ENCODE measurements at regions not wholly inside any gene's neighbourhood (a gene's known extent, or its start where the extent isn't known, plus 50 kb on each side); places are given as distances from the start of the nearest gene placed in this dataset.
"Not testable (repeated sequence)": the region's sequence is repeated elsewhere in the genome, so short reads cannot be mapped to it uniquely, and the experiment has no call there.

- DNase-seq: no peak
Observed at GRCh38 chr2:216960671-216961268, 100.9 kb upstream of the TNP1 start.

- no peak for DNase-seq
Observed at GRCh38 chr2:216959433-216959832, 99.6 kb upstream of the TNP1 start.

- no peak for DNase-seq
Observed at GRCh38 chr2:216956820-216957493, 97.1 kb upstream of the TNP1 start.

DNA sequence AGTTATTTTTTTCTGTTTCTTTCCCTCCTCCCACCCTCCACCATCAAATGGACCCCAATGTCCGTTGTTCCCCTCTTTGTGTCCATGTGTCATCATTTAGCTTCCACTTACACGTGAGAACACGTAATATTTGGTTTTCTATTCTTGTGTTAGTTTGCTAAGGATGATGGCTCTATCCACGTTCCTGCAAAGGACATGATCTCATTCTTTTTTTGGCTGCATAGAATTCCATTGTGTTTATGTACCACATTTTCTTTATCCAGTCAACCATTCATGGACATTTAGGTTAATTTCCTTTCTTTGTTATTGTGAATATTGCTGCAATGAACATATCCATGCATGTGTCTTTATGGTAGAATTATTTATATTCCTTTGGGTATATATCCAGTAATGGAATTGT is 91.3 kb upstream of the TNP1 start:
- DNase-seq: no peak

- DNase-seq: no peak
Observed at GRCh38 chr2:216950547-216950946, 90.7 kb upstream of the TNP1 start.

DNA sequence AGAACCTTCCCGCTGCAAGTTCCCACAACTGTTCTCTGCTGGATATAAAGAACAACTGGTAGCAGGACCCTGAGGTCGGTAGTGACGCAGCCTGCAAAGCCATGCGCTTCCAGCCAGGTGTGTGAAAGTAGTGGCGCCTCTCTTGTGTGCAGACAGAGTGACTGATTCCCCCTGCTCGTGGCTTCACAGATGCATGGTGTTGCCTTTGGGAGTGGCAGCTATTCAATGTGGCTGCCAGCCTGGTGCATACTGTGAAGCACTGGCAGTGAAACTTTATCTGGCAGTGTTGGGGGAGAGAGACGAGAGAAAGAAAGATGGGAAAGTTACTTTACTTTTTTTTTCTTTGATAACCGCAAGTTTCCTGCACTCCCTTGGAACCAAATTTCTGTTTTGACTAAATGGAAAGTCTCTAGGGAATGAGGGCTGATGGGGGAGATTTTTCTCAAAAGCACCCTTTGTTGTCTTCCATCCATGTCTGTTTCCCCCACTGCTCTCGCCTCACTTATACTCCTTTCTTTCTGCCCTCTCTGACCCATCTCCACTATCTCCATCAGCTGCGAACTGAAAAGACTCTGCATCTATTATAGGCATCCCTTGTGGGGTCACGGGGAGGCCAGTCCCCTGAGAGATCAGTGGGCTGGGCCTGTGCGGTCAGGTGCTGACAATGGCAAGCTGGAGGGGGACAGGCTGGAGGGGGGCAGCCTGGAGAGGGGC is 90.0 kb upstream of the TNP1 start:
- DNase-seq: no peak

GRCh38 chr2:216947055-216947454 is 87.2 kb upstream of the TNP1 start:
- no peak for DNase-seq

DNA sequence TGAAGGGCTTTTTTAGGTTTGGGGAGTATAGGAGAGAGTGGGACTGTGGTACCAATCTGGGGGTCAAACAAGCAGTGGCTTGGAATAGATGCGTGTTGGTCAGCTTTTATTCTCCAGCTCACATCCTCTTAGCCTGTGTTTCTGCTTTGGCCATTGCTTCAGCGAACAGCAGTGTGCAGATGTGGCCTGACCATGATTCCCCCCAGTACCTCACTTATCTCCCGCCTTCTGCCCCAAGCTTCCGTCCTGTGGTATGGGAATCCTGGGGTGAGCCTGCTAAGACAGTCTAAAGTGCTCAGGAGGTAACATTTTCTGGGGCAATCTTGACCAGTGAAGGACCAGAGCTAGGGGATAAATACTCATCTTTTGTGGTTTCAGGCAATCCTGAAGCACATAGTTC is 84.9 kb upstream of the TNP1 start:
- DNase-seq: no peak

DNA sequence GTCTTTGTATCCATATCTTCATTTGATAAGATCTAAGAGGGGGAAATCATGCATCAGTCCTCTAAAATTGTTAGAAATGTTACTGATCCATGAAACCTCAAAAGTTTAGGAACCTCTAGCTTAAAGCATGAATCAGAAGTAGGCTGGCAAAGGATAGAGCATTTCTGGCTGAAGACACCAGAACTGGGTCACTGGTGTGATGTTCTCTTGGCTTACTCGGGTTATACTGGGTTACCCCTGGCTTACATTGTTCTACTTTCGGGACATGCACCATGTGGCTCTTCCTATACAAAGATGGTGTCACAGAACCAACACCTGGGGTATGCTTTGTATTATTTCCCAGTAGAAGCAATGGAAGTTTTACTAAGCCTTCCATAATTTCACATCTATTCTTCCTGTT is 83.2 kb upstream of the TNP1 start:
- no peak for DNase-seq

DNA sequence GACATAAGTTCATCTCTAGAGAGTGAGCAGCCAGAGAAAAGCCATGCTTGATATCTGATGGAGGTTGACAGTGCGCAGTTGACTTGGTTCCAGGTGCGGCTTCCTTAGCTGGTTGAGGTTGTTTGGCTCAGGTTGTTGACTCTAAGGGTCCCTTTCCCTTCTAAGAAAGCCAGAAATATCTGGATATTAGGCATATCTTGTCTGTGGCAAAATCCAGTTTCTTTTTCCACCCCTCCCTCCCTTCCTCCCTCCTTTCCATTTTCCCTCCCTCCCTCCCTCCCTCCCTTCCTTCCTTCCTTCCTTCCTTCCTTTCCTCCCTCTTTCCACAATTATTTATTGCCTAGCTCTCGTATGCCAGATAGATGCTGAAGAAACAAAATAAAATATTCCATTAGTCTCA is 82.6 kb upstream of the TNP1 start:
- no peak for DNase-seq

GRCh38 chr2:216942016-216942415 is 82.2 kb upstream of the TNP1 start:
- DNase-seq: no peak

GRCh38 chr2:216936954-216937357 is 77.1 kb upstream of the TNP1 start:
- peak in 1 of 3 donors; percentile 6 for DNase-seq

DNA sequence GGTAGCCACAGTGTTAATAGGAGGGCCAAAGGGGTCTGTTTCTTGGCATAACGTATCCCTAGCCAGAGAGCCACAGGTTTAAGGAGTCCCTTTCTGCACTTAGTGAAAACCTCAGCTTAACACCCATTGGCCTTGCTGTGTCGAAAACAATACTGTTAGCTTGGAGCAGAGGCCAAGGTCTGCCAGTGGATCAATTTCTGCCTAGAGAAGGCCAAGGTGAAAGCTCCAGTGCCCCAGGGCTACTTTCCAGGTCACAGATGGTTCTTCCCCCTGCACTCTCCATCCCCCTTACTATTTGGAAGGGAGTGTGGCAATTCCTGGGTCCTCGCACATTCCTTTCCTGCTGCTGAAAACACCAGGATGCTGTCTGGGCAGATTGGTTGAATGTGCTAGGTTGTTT is 74.8 kb upstream of the TNP1 start:
- DNase-seq: no peak

DNA sequence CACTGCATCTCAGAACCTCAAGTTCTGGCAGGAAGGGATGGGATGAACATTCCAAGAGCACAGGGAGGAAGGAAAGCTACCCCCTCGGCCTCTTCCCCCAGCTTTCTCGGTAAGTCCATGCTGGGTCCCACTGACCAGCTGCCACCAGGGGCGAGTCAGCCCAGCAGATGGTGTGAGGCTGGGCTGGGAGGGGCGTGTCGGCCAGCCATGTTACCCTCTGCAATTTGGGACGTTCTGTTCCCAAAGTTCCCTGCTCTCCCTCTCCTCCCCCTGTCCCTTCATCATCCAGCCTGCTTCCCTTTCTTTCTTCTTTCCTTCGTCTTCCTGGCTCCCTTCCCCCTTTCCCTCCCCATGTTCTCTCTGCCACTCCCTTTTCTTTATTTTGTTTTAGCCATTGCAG is 74.3 kb upstream of the TNP1 start:
- DNase-seq: no peak

DNA sequence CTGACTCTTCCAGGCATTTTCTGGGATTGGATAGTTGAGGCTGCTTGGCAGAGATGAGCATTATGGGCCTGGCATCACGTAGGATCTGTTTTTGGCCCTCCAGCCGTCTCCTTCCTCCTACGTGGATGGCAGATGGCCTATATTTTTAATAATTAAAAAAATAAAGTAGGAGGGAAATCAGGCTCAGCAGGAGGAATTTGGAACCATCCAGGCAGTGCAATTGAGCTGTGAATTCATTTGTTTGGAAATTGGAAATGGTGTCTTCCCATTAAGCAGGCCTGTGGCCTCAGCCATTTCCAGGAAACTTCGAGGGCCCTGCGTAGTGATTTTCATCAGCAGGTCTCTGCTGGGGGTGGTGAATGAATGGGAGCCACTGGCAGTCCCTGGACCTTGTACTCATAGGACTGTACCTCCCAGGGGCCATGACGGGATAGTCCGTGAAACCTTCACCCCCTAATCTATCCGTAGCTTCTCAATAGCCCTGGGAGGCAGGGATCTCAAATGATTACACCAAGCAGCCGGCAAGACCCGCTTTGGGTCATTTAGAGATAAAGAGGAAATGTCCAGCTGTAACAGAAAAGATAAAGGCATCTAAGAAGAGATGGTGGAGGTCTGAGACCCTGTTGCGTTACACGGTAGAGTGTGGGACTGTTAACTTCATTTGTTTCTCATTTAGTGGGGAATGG is 73.1 kb upstream of the TNP1 start:
- no peak for DNase-seq

DNA sequence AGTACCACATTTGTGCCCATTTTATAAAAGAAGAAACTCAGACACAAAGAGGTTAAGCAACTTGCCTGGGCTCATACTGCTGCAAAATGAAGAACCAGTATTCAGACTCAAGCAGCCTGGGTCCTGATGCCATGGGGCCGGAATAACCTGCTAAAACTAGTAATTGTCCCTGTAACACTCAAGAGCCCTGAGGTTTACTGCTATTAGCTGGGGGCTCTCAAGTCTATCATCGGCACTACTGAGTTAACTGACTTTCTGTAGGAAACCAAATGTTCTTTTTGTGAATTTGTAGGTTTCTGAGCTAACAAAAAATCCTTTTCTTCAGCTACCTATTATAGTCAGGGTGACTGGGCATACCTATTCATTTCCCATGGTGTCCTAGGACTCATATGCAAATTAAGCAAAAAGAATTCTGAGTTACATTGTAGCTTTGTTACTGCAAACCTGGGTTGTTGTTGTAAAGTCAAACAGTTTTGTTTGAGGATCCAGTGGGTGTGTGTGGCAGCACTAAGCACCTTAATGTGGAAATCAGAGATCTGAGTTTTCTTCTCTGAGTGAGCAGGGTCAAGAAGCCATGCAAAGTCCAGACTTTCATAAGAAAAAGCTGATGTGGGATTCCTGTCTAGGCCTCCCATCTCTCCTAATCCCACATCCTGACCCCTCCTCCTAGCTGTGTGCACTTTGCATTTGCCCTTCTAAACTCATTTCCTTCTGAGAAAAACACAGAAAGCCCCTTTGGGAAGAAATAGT is 72.4 kb upstream of the TNP1 start:
- DNase-seq: no peak

DNA sequence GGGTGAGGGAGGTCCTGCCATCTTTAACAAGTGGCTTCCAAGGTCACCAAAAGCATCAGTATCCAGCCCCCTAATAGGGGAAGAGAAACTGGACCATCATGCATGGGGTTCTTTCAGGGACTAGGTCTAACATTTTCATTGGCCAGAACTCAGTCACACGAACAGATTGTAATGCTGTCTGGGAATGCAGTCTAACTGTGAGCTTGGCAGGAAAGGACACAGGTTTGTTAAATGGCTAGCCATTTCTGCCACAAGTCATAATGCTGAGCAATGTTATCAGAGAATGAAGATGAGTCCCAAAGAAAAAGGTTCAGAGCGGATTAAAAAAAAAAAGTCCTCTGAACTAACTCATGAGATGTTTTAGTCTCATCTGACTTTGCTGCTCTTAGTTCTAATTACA is 70.9 kb upstream of the TNP1 start:
- DNase-seq: no peak

- not testable (repeated sequence) for DNase-seq
Observed at GRCh38 chr2:216929338-216929737, 69.5 kb upstream of the TNP1 start.

DNA sequence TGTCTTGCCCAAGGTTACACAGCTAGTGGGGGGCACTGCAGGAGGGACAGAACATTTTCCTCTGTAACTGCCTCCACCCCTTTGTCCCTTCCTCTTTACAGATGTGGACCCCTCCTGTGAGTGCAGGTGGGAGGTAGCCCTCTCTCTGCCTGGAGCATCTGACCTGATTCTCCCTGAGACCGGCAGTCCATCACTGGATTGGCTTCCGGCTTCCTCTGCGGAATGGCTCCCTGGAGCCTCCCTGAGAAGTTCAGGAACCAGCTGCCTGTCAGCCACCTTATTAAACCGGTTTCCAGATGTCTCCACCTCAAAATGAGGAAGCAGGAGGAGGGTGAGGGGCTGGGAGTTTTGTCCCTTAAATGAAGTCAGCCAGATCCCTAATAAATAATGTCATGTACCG is 67.3 kb upstream of the TNP1 start:
- DNase-seq: no peak

GRCh38 chr2:216925636-216926366 is 65.9 kb upstream of the TNP1 start:
- DNase-seq: no peak

- DNase-seq: no peak
Observed at GRCh38 chr2:216925006-216925405, 65.1 kb upstream of the TNP1 start.

DNA sequence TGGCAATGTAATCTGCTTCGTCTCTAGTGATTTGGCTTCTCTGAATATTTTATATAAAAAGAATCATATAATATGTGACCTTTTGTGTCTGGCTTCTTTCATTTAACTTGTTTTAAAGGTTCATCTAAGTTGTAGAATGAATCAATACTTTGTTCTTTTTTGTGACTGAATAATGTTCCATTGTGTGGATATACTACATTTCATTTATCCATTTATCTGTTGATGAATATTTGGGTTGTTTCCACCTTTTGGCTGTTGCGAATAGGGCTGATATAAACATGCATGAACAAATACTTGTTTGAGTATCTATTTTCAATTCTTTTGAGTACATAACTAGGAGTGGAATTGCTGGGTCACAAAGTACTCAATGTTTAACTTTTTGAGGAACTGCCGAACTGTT is 63.8 kb upstream of the TNP1 start:
- no peak for DNase-seq
